IMR-90 (cell line): ENCODE measurements at regions not wholly inside any gene's neighbourhood (a gene's known extent, or its start where the extent isn't known, plus 50 kb on each side); places are given as distances from the start of the nearest gene placed in this dataset.

Experiments
- BHLHE40 ChIP-seq: fragments of 150-350 bp; IDR thresholded peaks from 2 replicates; pipeline ENCODE4 v1.6.1; 2016; ENCODE audit warnings: mild to moderate bottlenecking, low read depth, low read length
- CEBPB ChIP-seq: IDR thresholded peaks from 2 replicates; pipeline ENCODE4 v1.6.1; 2012; ENCODE audit warnings: low read depth, low read length, improper control_type of control experiment
- CTCF ChIP-seq: conservative IDR thresholded peaks from 2 replicates; pipeline ENCODE4 v1.5.1; 2012; ENCODE audit warnings: mild to moderate bottlenecking, low read depth, low read length, improper control_type of control experiment
- ELK1 ChIP-seq: fragments of 150-350 bp; IDR thresholded peaks from 2 replicates; pipeline ENCODE4 v1.6.1; 2016; ENCODE audit warnings: low read depth, mild to moderate bottlenecking, low read length, moderate library complexity, borderline replicate concordance
- FOS ChIP-seq: fragments of 150-350 bp; IDR thresholded peaks from 2 replicates; pipeline ENCODE4 v1.6.1; 2016; ENCODE audit warnings: low read depth, low read length
- POLR2A ChIP-seq: IDR thresholded peaks from 2 replicates; pipeline ENCODE4 v1.6.1; 2012; ENCODE audit warnings: mild to moderate bottlenecking, low read depth, low read length
- RAD21 ChIP-seq: IDR thresholded peaks from 2 replicates; pipeline ENCODE4 v1.6.1; 2012; ENCODE audit warnings: low read length, improper control_type of control experiment
- RFX5 ChIP-seq: IDR thresholded peaks from 2 replicates; pipeline ENCODE4 v1.8.0; 2012; ENCODE audit warnings: low read depth, mild to moderate bottlenecking, low read length, moderate library complexity
- SMC3 ChIP-seq: fragments of 150-350 bp; IDR thresholded peaks from 2 replicates; pipeline ENCODE4 v1.6.1; 2016; ENCODE audit warnings: low read depth, mild to moderate bottlenecking, antibody characterized with exemption, low read length, moderate library complexity

GRCh38 chr6:14781772-14782525 is 463.9 kb upstream of the JARID2 start:
- TF ChIP-seq FOS = no peak
- no peak for TF ChIP-seq CTCF
- TF ChIP-seq CEBPB = no peak
- TF ChIP-seq ELK1 = no peak
- no peak for TF ChIP-seq RAD21
- TF ChIP-seq POLR2A = no peak
- no peak for TF ChIP-seq SMC3
- TF ChIP-seq RFX5 = no peak
- TF ChIP-seq BHLHE40 = no peak
